Transverse colon (tissue), 4 donors: ENCODE measurements at regions not wholly inside any gene's neighbourhood (a gene's known extent, or its start where the extent isn't known, plus 50 kb on each side); places are given as distances from the start of the nearest gene placed in this dataset.

Experiments used
- CTCF ChIP-seq, 5 experiments: fragments of 200-600 bp in 3 of 5; fragments of 450-650 bp in 2 of 5; sonication (generic) in 3 of 5; IDR thresholded peaks; 1 replicate in 2 of 5; 2 replicates in 3 of 5; pipeline ENCODE4 v1.5.1; 2016 to 2017; ENCODE audit warnings: antibody characterized with exemption in 5 of 5, inconsistent platforms in 3 of 5, mild to moderate bottlenecking in 2 of 5, moderate library complexity in 1 of 5
- EP300 ChIP-seq: sonication (generic); formaldehyde crosslinking; IDR thresholded peaks from one replicate; pipeline ENCODE4 v1.6.1; 2017; ENCODE audit warnings: antibody characterized with exemption, low read depth
- POLR2AphosphoS5 ChIP-seq, 3 donors: sonication (generic); formaldehyde crosslinking; IDR thresholded peaks; one replicate each; pipeline ENCODE4 v1.6.1; 2016; ENCODE audit warnings: antibody characterized with exemption in 3 of 3

- TF ChIP-seq CTCF (IDR thresholded peaks at IDR 0.05) (no peak), POLR2AphosphoS5 (IDR thresholded peaks at IDR 0.05) (no peak), EP300 (no peak)
Observed at GRCh38 chr1:244968471-244968871, 104.1 kb upstream of the HNRNPU start.
